A673 (cell line): ENCODE measurements at regions not wholly inside any gene's neighbourhood (a gene's known extent, or its start where the extent isn't known, plus 50 kb on each side); places are given as distances from the start of the nearest gene placed in this dataset.

ENCODE experiments used
- BruUV-seq: library from RNA; stranded (reverse); fragments of 400-500 nt; replicated peaks from 2 replicates; lab custom pipeline; 2021; lab: Mats Ljungman, UMichigan
- CTCF ChIA-PET: fragments of 300-600 bp; sonication (Branson Sonifier 250); formaldehyde crosslinking; loops from one replicate; lab custom pipeline; 2022; ENCODE audit warnings: antibody characterized with exemption; lab: Charles Lee
- POLR2A ChIA-PET: fragments of 300-600 bp; sonication (Branson Sonifier 250); formaldehyde crosslinking; loops from one replicate; lab custom pipeline; 2022; ENCODE audit warnings: antibody characterized with exemption; ENCODE audit not compliant: low non-redundant PET; lab: Charles Lee
- DNase-seq: peaks from one replicate; pipeline ENCODE4 v3.0.0-alpha.2; 2015; ENCODE audit warnings: low spot score
- H3K27ac ChIP-seq: fragments of 200-600 bp; sonication (generic); 2 replicates; pipeline ENCODE4 v1.5.1; 2016; ENCODE audit warnings: mixed run types, low read depth, mild to moderate bottlenecking, mixed read lengths, antibody characterized with exemption, low read length; ENCODE audit not compliant: poor library complexity, severe bottlenecking
- H3K27me3 ChIP-seq: fragments of 200-600 bp; sonication (generic); replicated peaks from 2 replicates; pipeline ENCODE4 v1.6.1; 2017; ENCODE audit warnings: mixed run types, low read depth, mild to moderate bottlenecking, mixed read lengths, antibody characterized with exemption, low read length; ENCODE audit not compliant: insufficient read depth, poor library complexity
- H3K36me3 ChIP-seq: fragments of 200-600 bp; sonication (generic); 2 replicates; pipeline ENCODE4 v1.6.1; 2016; ENCODE audit warnings: mixed run types, mild to moderate bottlenecking, mixed read lengths, antibody characterized with exemption, low read length; ENCODE audit not compliant: insufficient read depth, poor library complexity, severe bottlenecking
- H3K4me1 ChIP-seq: fragments of 200-600 bp; sonication (generic); 2 replicates; pipeline ENCODE4 v1.6.1; 2017; ENCODE audit warnings: mixed run types, mild to moderate bottlenecking, mixed read lengths, antibody characterized with exemption, low read length; ENCODE audit not compliant: insufficient read depth, poor library complexity, severe bottlenecking
- H3K4me3 ChIP-seq: fragments of 200-600 bp; sonication (generic); 2 replicates; pipeline ENCODE4 v1.5.1; 2016; ENCODE audit warnings: low read depth, mixed run types, mild to moderate bottlenecking, mixed read lengths, low read length; ENCODE audit not compliant: poor library complexity, severe bottlenecking
- H3K9me3 ChIP-seq: fragments of 200-600 bp; sonication (generic); 2 replicates; pipeline ENCODE4 v1.6.1; 2016; ENCODE audit warnings: mixed run types, low read depth, mild to moderate bottlenecking, mixed read lengths, antibody characterized with exemption, low read length; ENCODE audit not compliant: poor library complexity, severe bottlenecking
- EZH2 ChIP-seq: fragments of 200-600 bp; sonication (generic); IDR thresholded peaks from 2 replicates; pipeline ENCODE4 v1.6.1; 2017; ENCODE audit warnings: borderline replicate concordance, low read depth, mild to moderate bottlenecking, mixed read lengths, antibody characterized with exemption, low read length; ENCODE audit not compliant: poor library complexity, severe bottlenecking
- intact Hi-C: fragments of 100-400 bp; cut with micrococcal nuclease; formaldehyde crosslinking; loops from one replicate; pipeline ENCODE4 v1.10.0; 2022; ENCODE audit not compliant: unreplicated experiment
- TF ChIP-seq, protein P1 (sequence below): fragments of 300-800, 200-600 bp; sonication (generic); conservative IDR thresholded peaks from 2 replicates; pipeline ENCODE4 v1.5.1; 2017; ENCODE audit warnings: low read depth, mild to moderate bottlenecking, antibody characterized with exemption, low read length, moderate library complexity, mixed read lengths

DNA sequence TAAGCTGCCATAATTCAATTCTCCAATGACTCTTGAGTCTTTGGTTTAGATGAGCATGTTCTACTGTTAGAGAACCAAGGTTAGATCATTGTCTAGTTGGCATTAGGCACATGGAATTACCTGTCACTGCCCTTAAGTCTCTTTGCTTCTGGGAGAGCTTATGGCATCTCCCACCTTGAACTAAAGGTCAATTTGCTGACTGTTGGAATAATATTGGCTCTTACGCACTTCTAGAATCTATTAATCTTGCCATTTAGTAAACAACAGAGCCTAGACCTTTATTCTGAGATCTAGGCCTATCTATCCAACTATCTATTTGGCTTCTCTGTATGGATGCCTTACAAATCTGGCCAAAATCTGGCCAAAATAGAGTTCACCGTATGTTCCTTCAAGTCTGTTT, 232.0 kb downstream of the STK31 start:
- TF ChIP-seq, protein P1, sequence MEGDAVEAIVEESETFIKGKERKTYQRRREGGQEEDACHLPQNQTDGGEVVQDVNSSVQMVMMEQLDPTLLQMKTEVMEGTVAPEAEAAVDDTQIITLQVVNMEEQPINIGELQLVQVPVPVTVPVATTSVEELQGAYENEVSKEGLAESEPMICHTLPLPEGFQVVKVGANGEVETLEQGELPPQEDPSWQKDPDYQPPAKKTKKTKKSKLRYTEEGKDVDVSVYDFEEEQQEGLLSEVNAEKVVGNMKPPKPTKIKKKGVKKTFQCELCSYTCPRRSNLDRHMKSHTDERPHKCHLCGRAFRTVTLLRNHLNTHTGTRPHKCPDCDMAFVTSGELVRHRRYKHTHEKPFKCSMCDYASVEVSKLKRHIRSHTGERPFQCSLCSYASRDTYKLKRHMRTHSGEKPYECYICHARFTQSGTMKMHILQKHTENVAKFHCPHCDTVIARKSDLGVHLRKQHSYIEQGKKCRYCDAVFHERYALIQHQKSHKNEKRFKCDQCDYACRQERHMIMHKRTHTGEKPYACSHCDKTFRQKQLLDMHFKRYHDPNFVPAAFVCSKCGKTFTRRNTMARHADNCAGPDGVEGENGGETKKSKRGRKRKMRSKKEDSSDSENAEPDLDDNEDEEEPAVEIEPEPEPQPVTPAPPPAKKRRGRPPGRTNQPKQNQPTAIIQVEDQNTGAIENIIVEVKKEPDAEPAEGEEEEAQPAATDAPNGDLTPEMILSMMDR = no peak
- TF ChIP-seq EZH2 = no peak
- ChIA-PET POLR2A (no interaction called here), CTCF (no interaction called here)
- no TSS peak for BruUV-seq
- Histone ChIP-seq H3K9me3 (no peaks in the 10 kb centered on the region), H3K4me3 (no peak overlapping the region), H3K36me3 (no peaks in the 10 kb centered on the region), H3K27ac (no peak overlapping the region), H3K27me3 (no peaks in the 10 kb centered on the region), H3K4me1 (no peaks in the 10 kb centered on the region)
- DNase-seq = no peak
- intact Hi-C loops = no loop called here

DNA sequence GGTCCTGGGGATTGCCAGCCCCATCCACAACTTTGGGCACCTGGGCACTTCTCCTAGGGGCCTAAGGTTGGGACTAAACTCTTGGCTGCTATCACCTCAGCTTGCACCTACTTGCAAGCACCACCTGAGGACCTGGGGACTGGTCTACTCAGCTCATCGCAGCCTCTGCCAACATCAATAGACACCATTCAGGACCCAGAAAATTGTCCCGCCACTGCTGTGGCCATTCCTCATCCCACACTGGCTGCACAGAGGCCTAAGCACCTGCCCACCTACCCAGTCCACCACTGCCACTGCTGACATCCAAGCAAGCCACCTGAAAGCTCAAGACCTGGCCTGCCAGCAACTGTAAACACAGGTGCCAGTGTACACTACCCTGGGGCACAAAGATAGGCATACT, 234.1 kb downstream of the STK31 start:
- Histone ChIP-seq H3K4me3 (no peak overlapping the region), H3K4me1 (no peaks in the 10 kb centered on the region), H3K27me3 (no peaks in the 10 kb centered on the region), H3K36me3 (no peaks in the 10 kb centered on the region), H3K27ac (no peak overlapping the region), H3K9me3 (no peaks in the 10 kb centered on the region)
- no TSS peak for BruUV-seq
- TF ChIP-seq, protein P1 = no peak
- no peak for TF ChIP-seq EZH2
- CTCF ChIA-PET = no interaction called here
- no peak for DNase-seq
- intact Hi-C loops = no loop called here
- POLR2A ChIA-PET = no interaction called here

DNA sequence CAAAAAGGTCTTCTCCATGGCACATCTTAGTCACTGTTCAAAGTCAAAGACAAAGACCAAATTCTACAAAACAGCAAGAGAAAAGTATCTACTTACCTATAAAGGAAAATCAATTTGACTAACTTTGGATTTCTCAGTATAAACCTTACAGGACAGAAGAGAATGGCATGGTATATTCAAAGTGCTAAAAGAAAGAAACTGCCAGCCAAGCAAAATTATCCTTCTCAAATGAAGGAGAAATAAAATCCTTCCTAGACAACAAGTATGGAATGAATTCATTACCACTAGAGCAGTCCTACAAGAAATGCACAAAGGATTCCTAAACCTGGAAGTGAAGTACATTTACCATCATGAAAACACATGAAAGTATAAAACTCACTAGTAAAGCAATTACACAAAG, 235.5 kb downstream of the STK31 start:
- Histone ChIP-seq H3K27me3 (no peaks in the 10 kb centered on the region), H3K9me3 (no peaks in the 10 kb centered on the region), H3K36me3 (no peaks in the 10 kb centered on the region), H3K27ac (no peak overlapping the region), H3K4me1 (no peaks in the 10 kb centered on the region), H3K4me3 (no peak overlapping the region)
- POLR2A ChIA-PET = no interaction called here
- TF ChIP-seq, protein P1 = no peak
- TF ChIP-seq EZH2 = no peak
- BruUV-seq = no TSS peak
- intact Hi-C loops = no loop called here
- no peak for DNase-seq
- CTCF ChIA-PET = no interaction called here
